GM21619 (cell line): ENCODE measurements at regions not wholly inside any gene's neighbourhood (a gene's known extent, or its start where the extent isn't known, plus 50 kb on each side); places are given as distances from the start of the nearest gene placed in this dataset.

ENCODE experiments used
- ATAC-seq: cut with Tn5 transposase; IDR thresholded peaks from one replicate; pipeline ENCODE4 v1.9.1; 2021; ENCODE audit not compliant: unreplicated experiment

DNA sequence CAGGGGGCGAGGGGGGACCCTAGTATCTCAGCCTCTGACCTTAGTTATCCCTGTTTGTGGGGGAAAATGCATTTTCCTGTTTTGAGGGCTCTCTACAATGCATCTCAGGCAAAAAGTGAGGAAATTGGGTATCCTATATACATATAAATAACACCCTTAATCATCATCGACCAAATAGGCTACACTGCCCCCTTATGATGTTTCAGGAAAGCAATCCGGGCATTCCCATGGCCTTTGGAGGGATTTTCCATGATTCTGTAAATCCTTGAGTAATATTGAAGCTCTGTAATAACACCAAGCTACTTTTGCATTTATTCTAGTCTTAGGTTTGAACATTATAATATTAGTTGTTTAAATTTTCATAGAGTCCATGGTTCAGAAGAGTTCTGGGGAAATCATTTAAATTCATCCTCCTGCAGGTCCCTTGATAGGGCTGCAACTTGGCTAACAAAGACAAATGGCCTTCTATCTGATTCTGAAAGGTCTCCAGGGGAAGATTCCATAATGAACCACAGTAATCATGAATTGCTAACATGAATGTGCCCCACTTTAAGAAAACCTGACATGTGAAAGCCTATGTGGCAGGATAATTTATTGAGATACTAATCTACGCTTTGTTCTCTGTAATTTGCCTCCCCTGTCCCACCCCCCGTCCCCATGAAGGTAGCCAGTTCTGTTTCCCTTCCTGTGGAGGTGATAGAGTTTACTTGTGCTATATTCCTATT, 91.5 kb upstream of the SCOC start:
- ATAC-seq: no peak

DNA sequence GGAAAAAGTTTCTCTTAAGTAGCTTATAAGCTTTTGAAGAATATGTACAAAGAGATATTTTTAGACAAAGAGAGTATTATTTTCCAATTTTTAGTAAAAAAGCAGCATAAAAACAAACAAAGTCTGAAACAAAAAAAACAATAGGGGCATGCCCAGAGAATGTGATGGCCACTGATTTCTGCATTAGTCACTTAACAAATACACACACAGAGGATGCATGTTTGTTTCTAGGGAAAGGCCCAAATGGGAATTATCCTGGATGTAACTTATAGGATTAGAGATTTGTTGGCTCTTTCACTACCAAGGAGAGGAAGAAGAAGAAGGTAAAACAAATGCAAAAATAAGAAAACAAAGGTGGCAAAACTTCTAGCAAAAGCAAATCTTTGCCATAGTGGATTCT, 95.9 kb upstream of the SCOC start:
- ATAC-seq: no peak

DNA sequence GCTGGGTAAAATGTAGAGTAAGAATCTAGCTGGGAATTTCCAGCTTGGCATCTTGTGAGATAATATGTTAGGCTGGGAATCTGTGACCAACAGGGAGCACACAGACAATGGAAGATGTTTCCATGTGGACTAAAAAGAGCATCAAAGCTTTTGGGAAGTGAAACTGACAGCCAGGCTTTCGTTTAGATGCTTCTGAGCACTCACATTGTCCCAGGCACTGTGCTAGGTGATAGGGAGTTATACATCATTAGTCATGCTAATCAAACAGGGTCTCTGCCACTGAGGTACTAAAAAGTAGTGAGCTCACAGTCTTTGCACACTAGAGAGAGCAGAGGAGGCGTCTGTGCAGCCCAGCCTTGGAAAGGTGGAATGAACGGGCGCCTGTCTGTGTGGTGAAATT, 101.9 kb upstream of the SCOC start:
- ATAC-seq: no peak

DNA sequence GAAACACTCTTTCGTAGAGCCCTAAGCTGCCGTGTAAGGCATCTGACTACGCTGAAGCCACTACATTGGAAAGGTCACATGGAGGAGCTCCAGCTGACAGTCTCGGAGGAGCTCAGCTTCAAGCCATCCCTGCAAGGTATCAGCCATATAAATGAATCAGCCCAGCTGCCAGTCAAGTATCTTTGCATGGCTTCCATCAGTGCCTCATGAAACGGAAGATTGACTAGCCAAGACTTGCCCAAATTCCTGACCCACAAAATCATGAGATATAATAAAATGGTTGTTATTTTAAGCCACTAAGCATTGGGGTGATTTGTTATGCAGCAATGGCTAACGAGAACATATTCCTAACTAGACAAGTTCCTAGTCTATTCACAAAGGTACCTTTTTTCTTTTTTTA, 104.1 kb upstream of the SCOC start:
- ATAC-seq: no peak

DNA sequence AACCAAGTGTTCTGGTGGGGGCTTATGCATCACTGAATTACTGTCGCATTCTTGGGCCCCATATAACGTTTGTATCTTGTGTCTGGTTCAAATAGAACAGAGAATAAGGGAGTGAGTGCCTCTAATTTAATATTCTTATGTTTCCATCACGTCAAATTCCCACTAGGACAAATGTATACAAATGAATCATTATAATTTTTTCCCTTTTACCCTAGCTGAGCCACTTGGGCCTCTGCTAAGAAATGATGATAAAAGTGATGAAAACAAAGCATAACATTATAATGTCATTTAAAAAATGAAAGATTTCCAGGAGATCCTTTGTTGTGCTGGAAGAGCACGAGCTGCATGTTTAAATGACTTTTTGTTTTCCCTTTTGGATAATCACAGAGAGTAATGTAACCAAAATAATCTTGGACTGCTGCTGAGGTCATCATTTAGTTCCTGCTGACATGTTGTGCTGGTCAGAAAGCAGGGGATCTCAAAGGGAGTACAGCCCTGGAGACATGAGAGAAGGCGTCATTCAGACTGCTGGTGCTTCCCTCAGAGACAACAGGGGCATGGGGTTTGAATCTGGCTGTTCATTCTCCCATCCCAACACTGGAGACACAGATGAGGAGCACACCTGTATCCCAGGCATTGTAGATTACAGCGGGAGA, 105.1 kb upstream of the SCOC start:
- ATAC-seq: no peak

DNA sequence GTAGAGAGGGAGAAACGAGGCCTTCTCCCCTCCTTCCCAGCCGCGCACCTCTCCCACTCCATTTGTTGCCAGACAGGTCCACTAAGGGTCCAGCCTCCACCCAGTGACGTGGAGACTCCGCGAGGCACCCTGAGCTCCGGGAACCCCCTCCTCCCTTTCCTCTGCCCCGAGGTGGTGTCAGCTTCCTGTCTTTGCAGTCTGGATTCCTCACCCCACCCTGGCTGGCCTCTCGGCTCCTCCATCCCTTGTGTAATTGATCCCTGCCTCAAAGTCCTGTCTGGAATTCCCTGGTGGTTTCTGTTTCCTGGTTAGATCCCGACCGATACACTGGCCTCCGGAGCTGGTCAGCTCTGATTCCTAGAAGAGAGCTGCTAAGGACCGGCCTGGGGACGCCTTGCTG, 105.9 kb upstream of the SCOC start:
- no peak for ATAC-seq

DNA sequence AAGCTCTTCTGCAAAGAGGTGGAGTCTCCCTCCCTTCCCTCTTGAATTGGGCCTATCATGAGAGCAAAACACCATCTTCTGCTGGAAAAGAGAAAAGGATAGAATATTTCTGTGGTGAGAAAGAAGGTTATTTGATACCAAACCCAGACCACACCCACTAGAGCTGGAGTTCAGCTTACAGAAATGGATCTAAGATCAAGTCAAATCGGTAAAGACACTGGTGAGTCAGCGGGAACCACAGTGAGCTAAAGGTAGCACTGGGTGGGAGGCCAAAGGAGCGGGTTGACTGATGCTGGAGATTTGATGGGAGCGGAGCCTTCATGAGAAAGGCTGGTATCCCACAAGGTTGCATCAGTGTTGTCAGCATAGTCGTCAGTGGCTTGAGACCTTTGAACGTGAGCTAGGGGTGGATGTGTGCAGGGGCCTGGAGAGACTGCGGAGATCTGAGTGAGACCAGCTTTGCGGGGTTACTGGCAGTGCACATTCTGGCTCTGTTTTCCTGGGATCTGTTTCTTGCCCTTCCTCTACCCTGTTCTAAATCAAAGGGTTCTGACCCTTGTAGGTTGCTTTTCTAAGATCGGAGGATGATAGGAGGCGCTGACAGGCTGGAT, 106.4 kb upstream of the SCOC start:
- no peak for ATAC-seq

DNA sequence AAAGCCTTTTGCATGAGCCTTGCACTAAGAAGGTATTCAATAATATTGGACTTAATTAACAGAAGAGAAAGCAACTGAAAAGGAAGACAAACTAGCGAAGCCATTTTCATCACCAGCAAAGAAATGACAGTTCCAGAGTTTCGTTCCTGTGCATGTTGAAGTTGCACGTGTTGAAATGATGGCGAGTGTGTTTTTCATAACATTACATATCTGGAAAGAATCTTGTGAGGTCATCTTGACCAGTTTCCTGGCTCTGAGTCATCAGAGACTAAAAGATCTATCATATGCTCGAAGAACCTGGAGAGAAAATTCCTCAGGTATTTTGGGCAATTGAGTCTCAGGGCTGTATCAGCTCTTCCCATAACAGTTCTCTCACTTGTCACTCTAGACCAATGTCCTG, 106.2 kb upstream of the MAML3 start:
- no peak for ATAC-seq

DNA sequence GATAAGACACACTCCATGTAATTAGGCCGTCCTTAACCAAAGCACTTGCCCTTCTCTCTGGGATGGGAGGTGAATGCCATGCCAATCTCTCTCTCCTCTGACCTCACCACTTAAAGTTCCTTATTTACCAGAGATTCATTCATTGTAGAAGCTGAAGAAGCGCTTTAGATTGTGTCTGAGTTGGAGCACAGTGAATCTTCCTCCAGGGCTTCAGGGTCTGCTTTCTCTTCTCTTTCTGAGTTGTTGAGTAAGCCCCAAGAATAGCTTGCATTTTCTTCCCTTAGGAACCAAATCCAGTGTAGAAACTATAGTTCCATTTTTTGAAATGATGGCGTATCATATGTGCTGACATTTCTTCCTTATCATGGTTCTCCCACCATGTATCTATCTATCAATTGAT, 104.5 kb upstream of the MAML3 start:
- ATAC-seq: no peak

DNA sequence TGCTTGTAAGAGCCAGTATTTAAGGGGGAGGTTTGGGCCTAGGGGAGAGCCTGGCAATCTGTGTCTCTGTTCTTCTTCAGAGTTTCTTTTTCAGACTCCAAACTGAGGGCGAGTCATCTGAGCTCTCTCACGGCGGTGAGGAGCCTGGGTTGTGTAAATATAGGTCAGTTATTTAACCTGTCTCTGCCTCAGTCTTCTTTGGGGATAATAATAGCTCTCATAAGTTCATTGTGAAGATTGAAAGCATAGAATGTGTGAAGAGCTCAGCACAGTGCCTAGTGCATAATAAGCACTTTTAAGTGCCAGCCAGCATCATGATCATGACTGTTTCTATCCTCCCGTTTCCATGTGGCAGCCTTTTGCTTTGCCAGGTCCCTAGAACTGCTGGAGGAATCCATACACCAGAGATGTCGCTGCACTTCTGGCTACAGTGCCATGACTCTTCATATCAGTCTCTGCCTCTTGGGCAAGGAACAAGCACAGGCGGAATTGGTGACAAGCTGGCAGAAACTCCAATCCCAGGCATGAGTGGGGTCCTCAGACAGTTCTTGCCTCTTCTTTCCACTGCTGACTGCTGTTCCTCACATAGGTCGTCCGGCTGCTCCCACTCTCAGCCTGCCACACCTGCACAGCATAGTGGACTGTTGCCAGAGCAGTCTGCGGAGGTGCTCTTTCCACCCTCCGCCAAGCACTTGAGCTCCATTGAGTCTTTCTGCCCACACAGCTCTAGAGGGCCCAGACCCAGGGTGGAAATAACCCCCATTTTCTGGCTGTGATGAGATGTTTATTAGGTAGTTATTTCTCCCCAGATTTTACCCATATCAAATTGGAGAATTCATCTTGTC, 103.7 kb upstream of the MAML3 start:
- ATAC-seq: no peak

DNA sequence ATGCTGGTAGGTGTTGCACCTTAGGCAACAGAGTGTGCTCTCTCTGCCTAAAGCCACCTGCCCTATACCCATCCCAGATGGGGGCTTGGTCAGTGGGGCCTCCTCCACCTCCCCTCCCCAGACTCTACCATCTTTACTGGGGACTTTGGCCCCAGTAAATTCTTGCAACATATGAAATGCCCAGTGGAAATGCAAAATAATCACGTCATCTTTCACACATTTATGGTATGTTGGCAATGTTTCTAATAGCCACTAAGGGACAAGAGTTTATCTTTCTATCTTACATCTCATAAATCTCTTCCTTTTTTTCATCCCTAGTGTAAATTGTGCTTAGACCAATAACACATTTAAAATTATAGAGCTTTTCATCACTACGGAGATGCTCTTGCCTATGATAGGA, 103.0 kb upstream of the MAML3 start:
- ATAC-seq: no peak

DNA sequence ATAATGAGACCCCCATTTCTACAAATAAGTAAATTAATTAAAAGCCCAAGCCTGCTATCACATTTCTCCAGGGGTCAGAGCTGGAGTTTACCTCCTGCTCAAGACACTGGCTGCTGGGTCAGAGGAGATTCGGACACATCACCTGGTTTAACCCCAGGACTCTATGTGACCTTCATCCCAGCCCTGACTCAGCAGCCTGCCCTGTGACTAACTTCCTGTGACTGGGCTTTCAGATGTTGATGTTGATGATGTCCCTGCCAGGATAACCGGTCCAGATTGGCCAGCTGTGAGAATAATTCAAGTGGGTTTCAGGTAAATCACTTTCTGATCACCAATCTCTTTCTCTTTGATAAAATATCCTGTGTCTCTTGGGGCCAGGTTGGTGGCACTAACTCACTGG, 102.4 kb upstream of the MAML3 start:
- ATAC-seq: no peak

DNA sequence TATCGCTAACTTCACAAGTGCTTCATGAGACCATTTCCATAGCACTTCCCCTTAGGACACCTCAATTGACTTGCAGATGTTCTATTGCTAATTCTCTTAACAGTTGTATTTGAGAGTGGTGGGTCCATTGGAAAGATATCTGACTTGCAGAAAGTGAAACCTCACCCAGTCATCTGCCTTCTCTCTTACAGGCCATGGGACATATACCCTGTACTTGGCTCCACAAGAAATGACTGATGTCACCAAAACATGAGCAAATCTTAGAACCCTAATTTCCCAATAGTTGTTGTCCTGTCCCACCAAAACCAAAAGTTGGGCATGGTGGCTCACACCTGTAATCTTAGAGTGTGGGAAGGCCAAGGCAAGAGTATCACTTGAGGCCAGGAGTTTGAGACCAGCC, 101.9 kb upstream of the MAML3 start:
- no peak for ATAC-seq

DNA sequence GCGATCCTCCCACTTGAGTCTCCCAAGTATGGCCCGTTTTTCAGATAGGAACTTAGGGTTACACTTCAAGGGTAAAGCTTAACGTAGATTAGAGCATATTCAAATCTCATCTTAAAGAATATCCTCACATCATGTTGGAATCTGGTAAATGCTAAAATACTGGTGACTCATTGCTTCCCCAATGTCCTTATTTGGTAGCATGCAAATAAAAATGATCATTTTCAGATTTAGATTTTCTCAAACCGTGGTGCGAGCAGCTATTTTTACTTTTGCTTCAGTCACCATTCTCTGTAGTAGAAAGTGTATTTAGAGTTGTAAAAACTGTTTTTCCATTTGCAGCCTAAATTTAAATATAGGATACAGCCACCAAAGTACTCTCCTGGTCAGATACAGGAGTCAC, 101.5 kb upstream of the MAML3 start:
- no peak for ATAC-seq

DNA sequence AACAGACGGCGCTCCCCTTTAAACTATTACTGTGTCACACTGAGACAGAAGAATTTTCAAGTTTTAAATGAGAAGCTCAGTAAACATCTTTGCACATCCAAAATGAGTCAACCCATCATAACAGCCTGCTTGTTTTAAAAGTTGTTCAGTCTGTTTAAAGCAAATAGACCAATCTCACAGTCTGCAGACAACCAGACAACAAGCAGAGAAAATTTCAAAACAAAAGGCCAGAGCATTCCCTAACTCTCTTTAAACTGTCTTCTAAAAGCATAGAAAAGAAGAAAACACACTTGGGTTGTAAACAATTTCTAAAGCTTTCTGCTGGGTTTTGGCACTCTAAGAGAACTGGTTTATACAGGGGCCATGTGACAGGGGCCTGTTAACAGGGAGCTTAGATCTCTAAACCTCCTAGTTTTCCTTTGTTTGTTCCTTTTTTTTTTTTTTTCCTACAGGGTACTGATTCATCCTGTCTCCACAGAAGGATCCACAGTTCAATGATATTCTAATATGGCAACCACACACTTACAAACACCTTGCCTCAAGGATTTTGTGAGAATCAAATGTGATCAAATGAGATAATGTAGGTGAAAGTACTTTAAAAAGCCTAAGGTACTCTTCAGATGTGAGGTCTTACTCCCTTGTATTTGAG, 100.8 kb upstream of the MAML3 start:
- no peak for ATAC-seq

DNA sequence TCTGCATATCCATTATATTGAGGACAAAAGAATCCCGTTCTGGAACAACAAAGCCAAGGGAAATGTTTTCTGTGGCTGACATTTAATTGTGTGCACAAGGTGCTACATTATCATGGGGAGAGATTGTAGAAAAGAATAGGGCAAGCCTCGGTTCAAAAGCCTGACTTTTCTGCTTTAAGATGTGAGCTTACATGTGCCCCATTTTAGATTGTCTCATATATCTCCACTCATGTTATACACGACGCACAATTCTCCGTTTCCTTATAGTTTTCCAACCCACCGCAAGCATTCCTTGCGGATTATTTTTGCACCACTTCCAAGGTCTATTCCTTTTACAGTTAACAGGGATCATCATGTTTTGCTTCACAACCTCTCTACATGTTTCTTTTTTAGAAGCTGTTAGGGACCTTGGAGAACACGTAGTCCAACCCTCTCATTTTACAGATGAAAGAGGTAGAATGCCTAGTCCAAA, 99.6 kb upstream of the MAML3 start:
- no peak for ATAC-seq

DNA sequence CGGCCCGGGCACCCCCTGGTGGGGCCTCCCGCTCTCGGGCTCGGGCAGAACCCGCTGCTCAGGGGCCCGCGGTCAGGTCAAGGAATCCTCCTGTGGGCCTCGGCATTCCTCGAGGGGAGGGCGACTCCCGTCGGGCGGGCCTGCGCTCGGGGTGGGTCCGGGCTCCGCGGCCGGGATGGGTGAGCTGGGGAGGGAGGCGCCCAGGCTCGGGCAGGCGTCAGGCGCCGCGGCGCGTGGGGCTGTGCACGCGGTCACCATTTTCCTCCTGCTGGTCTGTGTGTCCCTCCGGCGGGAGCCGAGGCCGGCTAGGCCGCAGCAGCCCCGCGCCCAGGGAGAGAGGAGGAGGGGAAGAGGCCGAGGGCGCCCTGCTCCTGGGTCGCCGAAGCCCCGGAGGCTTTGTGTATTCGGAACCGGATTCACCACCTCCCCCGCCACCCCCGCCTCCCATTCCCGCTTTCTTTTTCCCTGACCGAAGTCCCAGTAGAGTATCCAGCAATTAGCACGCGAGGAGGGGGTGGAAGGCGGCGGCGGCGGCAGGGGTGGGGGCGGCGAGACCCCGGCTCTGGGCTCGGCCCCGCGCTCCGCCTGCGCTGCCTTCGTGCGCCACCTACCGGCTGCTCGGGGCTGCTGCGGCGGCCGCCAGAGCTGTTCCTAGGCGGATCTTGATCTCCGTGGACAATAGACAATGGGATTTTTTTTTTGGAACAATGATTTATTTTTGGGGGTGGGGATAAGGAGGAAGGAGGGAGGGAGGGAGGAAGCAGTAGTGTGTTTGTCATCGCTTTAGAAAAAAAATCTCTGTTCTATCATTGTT, 99.0 kb upstream of the MAML3 start:
- no peak for ATAC-seq

DNA sequence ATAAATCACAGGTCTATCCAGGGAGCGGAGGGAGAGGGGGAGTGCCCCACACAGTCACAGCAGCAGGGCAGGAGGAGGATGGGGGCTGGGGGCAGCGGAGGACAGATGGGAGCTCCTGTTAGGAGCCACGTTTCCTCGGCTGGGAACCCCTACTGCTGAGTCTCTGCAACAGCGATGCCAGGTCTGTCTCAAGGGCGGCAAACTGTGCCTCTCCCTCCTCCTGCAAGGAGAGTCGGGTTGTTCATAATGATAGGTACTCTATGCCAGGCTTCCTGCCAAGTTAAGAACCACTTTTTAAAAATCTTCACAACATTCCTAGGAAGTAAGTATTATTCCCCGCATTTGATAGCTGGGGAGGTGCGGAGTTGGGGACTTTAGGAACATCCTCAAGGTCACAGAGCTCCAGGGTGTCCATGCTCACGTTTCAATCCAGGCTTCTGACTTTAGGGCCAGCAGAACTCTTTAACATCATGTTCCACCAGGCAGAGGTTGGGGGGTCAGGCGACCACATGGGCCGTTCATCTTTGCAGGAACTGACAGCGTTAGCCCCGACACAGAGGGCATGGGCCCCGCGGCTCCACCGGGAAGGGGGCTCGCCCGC, 98.3 kb upstream of the MAML3 start:
- no peak for ATAC-seq

DNA sequence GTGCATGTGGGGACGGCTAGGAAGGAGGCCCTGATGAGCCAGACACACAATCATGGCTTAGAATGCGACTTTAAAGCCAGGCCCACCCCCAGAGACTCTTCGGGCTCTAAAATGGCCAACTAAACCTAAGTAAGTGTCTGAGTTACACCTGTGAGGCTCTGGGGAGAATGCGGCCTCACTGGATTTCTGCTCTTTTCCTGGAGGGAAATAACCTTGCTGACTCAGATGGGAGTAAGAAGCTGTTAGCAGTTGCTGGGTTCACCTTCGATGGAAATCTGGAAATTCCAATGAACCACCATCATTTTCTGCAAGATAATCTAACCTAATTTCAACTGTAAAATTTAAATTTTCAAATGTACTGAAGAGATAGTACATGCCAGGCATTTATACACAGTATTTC, 97.6 kb upstream of the MAML3 start:
- ATAC-seq: no peak
